ENCODE measurements at regions not wholly inside any gene's neighbourhood (a gene's known extent, or its start where the extent isn't known, plus 50 kb on each side); places are given as distances from the start of the nearest gene placed in this dataset.
"Not testable (repeated sequence)": the region's sequence is repeated elsewhere in the genome, so short reads cannot be mapped to it uniquely, and the experiment has no call there.

DNA sequence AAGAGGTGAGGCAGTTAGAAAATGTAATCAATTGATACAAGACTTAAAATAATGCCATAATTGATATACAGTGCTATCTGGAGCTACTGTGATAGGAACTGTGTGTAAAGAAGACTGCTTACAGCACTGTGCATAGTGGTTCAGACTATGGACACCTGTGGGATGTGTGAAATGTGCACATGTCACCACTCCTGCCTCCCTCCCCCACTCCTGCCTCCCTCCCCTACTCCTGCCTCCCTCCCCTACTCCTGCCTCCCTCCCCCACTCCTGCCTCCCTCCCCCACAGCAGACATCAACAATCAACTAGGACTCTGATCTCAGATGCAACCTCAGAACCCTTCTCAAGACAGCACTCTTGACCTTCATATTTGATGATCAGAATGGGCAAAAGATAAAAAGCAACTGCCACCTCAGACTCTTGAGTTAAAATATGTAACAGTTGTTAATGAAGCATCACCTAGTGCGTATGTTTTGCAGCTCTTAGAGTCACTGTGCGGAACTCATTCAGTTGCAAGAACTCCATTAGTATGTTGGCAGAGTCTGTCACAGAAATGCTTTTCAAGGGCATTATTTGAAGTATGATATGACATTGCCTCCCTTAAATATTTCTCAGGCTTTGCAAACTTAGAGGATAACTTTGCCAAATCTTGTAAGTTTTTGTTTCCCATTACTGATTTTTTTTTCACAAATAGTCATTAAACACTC is 255.2 kb upstream of the DDHD1 start:
- no peak for DNase-seq
- 64 to 90% methylated on average over 2 of the region's 2 CpGs for WGBS, 2 donors
- no peaks in the 10 kb centered on the region for H3K27me3 ChIP-seq
- no peak overlapping the region for H3K4me3 ChIP-seq
- intact Hi-C loops (cut with DNase I; ENCODE audit: low total_unique reads), result no loop called here
- H3K36me3 ChIP-seq (ENCODE audit: low read depth, missing control alignments), result no peaks in the 10 kb centered on the region
- no peak overlapping the region for H3K27ac ChIP-seq
- H3K9me3 ChIP-seq, result no peaks in the 10 kb centered on the region
- no peaks in the 10 kb centered on the region for H3K4me1 ChIP-seq
- TF ChIP-seq, protein P1, sequence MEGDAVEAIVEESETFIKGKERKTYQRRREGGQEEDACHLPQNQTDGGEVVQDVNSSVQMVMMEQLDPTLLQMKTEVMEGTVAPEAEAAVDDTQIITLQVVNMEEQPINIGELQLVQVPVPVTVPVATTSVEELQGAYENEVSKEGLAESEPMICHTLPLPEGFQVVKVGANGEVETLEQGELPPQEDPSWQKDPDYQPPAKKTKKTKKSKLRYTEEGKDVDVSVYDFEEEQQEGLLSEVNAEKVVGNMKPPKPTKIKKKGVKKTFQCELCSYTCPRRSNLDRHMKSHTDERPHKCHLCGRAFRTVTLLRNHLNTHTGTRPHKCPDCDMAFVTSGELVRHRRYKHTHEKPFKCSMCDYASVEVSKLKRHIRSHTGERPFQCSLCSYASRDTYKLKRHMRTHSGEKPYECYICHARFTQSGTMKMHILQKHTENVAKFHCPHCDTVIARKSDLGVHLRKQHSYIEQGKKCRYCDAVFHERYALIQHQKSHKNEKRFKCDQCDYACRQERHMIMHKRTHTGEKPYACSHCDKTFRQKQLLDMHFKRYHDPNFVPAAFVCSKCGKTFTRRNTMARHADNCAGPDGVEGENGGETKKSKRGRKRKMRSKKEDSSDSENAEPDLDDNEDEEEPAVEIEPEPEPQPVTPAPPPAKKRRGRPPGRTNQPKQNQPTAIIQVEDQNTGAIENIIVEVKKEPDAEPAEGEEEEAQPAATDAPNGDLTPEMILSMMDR (IDR thresholded peaks at IDR 0.05), result no peak
- no peak for TF ChIP-seq POLR2A (IDR thresholded peaks at IDR 0.05)

DNA sequence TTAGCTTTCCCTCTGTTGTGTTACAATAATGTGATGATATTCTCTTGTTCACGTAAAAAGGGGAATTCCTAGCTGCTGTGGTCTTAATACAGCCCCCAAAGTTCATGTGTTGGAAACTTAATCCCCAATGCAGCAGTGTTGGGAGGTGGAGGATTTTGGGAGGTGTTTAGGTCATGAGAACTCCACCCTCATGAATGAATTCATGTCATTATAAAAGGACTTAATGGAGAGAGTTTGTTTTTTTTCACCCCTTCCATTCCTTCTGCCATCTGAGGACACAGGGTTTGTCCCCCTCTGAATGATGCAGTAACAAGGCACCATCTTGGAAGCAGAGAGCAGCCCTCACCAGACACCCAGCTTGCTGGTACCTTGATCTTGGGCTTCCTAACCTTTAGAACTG is 253.4 kb upstream of the DDHD1 start:
- H3K9me3 ChIP-seq, result no peaks in the 10 kb centered on the region
- WGBS, 2 donors, result 73 to 80% methylated on average over 1 of the region's 1 CpG
- TF ChIP-seq POLR2A (IDR thresholded peaks at IDR 0.05), result no peak
- TF ChIP-seq, protein P1 (IDR thresholded peaks at IDR 0.05), result no peak

DNA sequence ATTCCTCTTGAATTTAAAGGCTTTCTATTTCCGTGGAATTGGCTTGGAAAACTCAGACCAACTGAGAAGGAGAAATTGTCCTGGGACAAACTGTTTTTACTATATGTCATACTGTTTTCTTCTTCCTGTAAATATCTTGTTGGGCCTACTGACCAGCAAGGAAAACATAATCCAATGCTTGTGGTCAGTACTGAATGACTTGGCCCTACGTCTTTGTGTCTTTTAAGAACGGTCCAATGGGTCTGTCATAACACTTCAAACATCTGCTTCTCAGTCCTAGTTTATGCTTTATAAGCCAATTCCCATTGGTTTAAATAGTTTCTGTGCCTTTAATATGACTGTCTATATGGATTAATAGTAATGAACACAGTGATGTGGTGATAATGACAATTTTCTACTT is 248.5 kb upstream of the DDHD1 start:
- no peaks in the 10 kb centered on the region for H3K4me1 ChIP-seq
- no peaks in the 10 kb centered on the region for H3K27me3 ChIP-seq
- WGBS, 2 donors, result 55 to 83% methylated on average over 3 of the region's 3 CpGs
- H3K9me3 ChIP-seq, result no peaks in the 10 kb centered on the region
- no peak overlapping the region for H3K27ac ChIP-seq
- H3K4me3 ChIP-seq, result no peak overlapping the region
- no peaks in the 10 kb centered on the region for H3K36me3 ChIP-seq (ENCODE audit: low read depth, missing control alignments)
- DNase-seq, result no peak
- intact Hi-C loops (cut with DNase I; ENCODE audit: low total_unique reads), result no loop called here
- TF ChIP-seq POLR2A (IDR thresholded peaks at IDR 0.05), result no peak
- TF ChIP-seq, protein P1 (IDR thresholded peaks at IDR 0.05), result no peak

More for the DNA sequence above, 253.4 kb upstream of the DDHD1 start:
- no peak overlapping the region for H3K27ac ChIP-seq
- H3K4me3 ChIP-seq, result no peak overlapping the region
- no peaks in the 10 kb centered on the region for H3K4me1 ChIP-seq
- H3K27me3 ChIP-seq, result no peaks in the 10 kb centered on the region
- intact Hi-C loops (cut with DNase I; ENCODE audit: low total_unique reads), result no loop called here
- no peaks in the 10 kb centered on the region for H3K36me3 ChIP-seq (ENCODE audit: low read depth, missing control alignments)
- DNase-seq, result no peak

DNA sequence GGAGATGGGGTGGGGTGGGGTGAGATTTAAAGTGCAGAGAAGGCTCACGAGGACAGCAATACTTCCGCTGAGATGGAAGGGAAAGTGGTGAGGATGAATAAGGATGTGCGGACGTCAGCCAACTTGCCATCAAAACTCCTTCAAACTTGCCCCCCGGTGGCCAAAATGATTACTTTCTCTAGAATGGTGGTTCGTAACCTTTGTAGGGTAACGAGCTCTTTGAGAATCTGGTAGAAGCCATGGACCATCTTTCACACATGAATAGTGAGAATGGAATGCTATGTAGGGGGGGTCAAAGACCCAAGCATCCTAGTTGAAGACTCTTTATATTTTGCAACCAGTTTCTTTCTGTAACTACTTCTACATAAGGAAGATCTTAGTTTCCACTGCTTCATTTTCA is 245.9 kb upstream of the DDHD1 start:
- H3K27me3 ChIP-seq, result no peaks in the 10 kb centered on the region
- H3K4me3 ChIP-seq, result no peak overlapping the region
- no peaks in the 10 kb centered on the region for H3K9me3 ChIP-seq
- TF ChIP-seq, protein P1 (IDR thresholded peaks at IDR 0.05), result no peak
- TF ChIP-seq POLR2A (IDR thresholded peaks at IDR 0.05), result no peak
- intact Hi-C loops (cut with DNase I; ENCODE audit: low total_unique reads), result no loop called here
- H3K4me1 ChIP-seq, result no peaks in the 10 kb centered on the region
- H3K27ac ChIP-seq, result no peak overlapping the region
- H3K36me3 ChIP-seq (ENCODE audit: low read depth, missing control alignments), result no peaks in the 10 kb centered on the region
- no peak for DNase-seq
- 78 to 82% methylated on average over 7 of the region's 7 CpGs for WGBS, 2 donors

DNA sequence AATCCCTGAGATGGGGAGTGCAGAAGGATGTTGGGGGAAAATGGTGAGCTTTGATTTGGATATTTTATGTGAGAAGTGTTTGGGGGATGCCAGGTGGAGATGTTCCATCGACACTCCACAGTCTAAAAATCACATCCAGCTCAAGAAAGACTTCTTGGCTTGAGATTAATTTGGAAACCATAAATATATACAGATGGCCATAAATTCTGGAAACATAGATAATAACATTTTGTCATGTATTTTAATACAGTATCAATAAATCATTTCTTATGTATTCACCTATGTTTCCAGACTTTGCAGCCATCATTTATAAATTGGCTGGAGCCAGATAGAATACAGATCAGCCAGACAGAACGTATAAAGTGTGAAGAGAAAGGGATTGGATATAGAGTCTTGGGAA is 245.5 kb upstream of the DDHD1 start:
- DNase-seq, result no peak
- H3K4me3 ChIP-seq, result no peak overlapping the region
- TF ChIP-seq, protein P1 (IDR thresholded peaks at IDR 0.05), result no peak
- TF ChIP-seq POLR2A (IDR thresholded peaks at IDR 0.05), result no peak
- H3K9me3 ChIP-seq, result no peaks in the 10 kb centered on the region
- intact Hi-C loops (cut with DNase I; ENCODE audit: low total_unique reads), result no loop called here
- H3K36me3 ChIP-seq (ENCODE audit: low read depth, missing control alignments), result no peaks in the 10 kb centered on the region
- WGBS, 2 donors, result 84 to 91% methylated on average over 2 of the region's 2 CpGs
- no peaks in the 10 kb centered on the region for H3K27me3 ChIP-seq
- no peaks in the 10 kb centered on the region for H3K4me1 ChIP-seq
- no peak overlapping the region for H3K27ac ChIP-seq

DNA sequence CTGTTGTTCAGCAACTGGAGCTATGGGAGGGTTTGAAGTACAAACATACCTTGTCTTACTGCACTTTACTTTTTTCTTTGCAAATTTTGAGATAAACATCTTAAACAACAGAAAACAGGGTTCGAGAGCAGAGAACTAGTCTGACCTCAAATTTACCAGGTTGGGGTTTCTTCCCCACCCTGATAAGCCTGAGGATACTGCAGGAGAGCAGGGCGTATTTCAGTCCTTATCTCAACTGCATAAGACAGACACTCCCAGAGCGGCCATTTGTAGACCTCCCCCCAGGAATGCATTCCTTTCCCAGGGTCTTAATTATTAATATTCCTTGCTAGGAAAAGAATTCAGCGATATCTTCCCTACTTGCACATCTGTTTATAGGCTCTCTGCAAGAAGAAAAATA is 242.1 kb upstream of the DDHD1 start:
- H3K4me1 ChIP-seq; H3K27ac ChIP-seq; H3K4me3 ChIP-seq; H3K36me3 ChIP-seq (ENCODE audit: low read depth, missing control alignments); intact Hi-C loops (cut with DNase I; ENCODE audit: low total_unique reads); DNase-seq; H3K9me3 ChIP-seq; H3K27me3 ChIP-seq: not testable (repeated sequence)
- 89 to 99% methylated on average over 4 of the region's 4 CpGs for WGBS, 2 donors

Measured in testis (tissue), 2 donors.